ENCODE measurements at regions not wholly inside any gene's neighbourhood (a gene's known extent, or its start where the extent isn't known, plus 50 kb on each side); places are given as distances from the start of the nearest gene placed in this dataset.
"Not testable (repeated sequence)": the region's sequence is repeated elsewhere in the genome, so short reads cannot be mapped to it uniquely, and the experiment has no call there.

DNA sequence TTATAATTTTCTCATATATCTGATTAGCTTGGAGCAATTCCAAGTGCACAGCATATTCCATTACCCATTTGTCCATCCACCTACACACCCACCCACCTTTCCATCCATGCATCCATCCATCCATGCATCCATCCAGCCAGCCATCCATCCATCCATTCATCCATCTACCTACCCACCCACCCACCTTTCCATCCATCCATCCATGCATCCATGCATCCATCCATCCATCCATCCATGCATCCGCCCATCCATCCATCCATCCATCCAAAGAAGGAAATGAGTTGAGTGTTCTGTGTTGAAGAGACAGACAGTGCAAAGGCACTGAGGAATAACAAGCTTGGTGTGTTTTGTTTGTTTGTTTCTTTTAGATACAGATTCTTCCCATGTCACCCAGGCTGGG is 78.7 kb upstream of the FAM20A start:
- TF ChIP-seq CTCF (IDR thresholded peaks at IDR 0.05; ENCODE audit: insufficient read depth, low read depth, low read length, missing control alignments), result no peak

DNA sequence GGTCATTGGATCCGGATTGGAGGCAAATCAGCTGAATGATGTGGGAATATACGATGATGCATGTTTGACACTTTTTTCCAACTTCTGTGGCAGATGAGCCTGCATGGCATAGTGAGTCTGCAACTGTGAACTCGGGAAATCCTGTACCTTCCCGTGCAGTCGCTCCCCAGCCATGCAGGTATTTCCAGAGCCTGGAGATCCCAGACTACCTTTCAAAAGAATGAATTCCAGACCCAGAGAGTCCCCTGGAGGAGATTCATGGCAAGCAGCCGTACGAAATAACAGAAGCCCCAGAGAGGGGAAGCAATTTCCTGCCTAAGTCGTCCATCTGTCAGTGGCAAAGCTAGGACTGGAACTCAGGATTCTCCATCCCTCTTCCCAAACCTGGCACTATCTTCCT is 75.7 kb upstream of the FAM20A start:
- no peak overlapping the region for H3K4me3 ChIP-seq (ENCODE audit: low read depth, low read length)
- no peak for TF ChIP-seq CTCF (IDR thresholded peaks at IDR 0.05; ENCODE audit: insufficient read depth, low read depth, low read length, missing control alignments)
- no peak for DNase-seq (ENCODE audit: low read depth)

More for the DNA sequence above, 78.7 kb upstream of the FAM20A start:
- H3K4me3 ChIP-seq (ENCODE audit: low read depth, low read length), result no peak overlapping the region
- no peak for DNase-seq (ENCODE audit: low read depth)

GRCh38 chr17:68675723-68676122 is 74.6 kb upstream of the FAM20A start:
- no peak for TF ChIP-seq CTCF (IDR thresholded peaks at IDR 0.05; ENCODE audit: insufficient read depth, low read depth, low read length, missing control alignments)
- no peak for DNase-seq (ENCODE audit: low read depth)
- H3K4me3 ChIP-seq (ENCODE audit: low read depth, low read length), result no peak overlapping the region

GRCh38 chr17:68674029-68674925 is 73.1 kb upstream of the FAM20A start:
- TF ChIP-seq CTCF (IDR thresholded peaks at IDR 0.05; ENCODE audit: insufficient read depth, low read depth, low read length, missing control alignments), result no peak

GRCh38 chr17:68670967-68671693 is 70.0 kb upstream of the FAM20A start:
- no peak overlapping the region for H3K4me3 ChIP-seq (ENCODE audit: low read depth, low read length)
- TF ChIP-seq CTCF (IDR thresholded peaks at IDR 0.05; ENCODE audit: insufficient read depth, low read depth, low read length, missing control alignments), result no peak
- DNase-seq (ENCODE audit: low read depth), result no peak

More at GRCh38 chr17:68674029-68674925, 73.1 kb upstream of the FAM20A start:
- no peak for DNase-seq (ENCODE audit: low read depth)
- no peak overlapping the region for H3K4me3 ChIP-seq (ENCODE audit: low read depth, low read length)

- DNase-seq (ENCODE audit: low read depth); H3K4me3 ChIP-seq (ENCODE audit: low read depth, low read length): not testable (repeated sequence)
Measured at GRCh38 chr17:68666438-68666837, 65.3 kb upstream of the FAM20A start.

GRCh38 chr17:68665373-68665772 is 64.2 kb upstream of the FAM20A start:
- no peak for DNase-seq (ENCODE audit: low read depth)
- TF ChIP-seq CTCF (IDR thresholded peaks at IDR 0.05; ENCODE audit: insufficient read depth, low read depth, low read length, missing control alignments), result no peak
- H3K4me3 ChIP-seq (ENCODE audit: low read depth, low read length), result no peak overlapping the region
